ENCODE measurements at regions not wholly inside any gene's neighbourhood (a gene's known extent, or its start where the extent isn't known, plus 50 kb on each side); places are given as distances from the start of the nearest gene placed in this dataset.

DNA sequence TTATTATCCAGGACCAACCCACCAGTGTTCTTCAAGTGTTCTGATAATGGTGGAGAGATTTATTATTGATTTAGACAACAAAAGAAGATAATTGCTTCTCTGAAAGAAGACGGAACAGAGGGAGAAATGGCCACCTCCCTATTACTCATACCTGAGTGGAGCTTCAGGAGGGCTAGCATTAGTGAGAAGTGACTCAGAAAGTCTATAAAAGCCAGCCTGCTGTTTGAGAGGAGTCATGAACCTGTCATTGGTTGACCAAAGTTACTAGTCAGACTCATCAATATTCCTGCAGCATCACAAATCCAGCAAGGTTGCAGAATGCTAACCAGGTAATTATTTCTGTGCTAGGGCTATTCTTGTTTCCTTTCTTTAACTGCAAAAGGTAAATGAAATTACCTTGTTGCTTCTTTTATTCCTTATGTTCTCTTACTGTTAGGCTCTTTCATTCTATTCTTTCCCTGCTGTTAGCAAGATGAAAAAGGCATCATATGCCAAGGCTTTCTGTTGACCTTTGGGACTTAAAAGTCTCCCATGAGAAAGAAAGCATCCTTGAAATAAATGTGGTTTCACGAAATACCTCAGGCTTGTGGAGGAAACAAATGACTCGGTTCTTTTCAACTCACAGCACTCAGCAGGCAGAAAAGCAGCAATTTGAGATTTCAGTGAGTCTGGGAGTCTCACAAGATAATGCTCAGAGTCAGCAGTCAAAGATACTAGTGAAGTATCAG is 256.4 kb upstream of the PHYHIPL start:
- H3K4me3 ChIP-seq: no peak overlapping the region
- DNase-seq (no peak), ATAC-seq (peak in 1 of 4 donors; percentile 27)
- H3K9me3 ChIP-seq: no peaks in the 10 kb centered on the region
- H3K4me1 ChIP-seq: peaks cover 0 to 26% (median 13%) of the 10 kb centered on the region in 12 donors
- TF ChIP-seq POLR2A (IDR thresholded peaks at IDR 0.05): no peak
- TF ChIP-seq, protein P1, sequence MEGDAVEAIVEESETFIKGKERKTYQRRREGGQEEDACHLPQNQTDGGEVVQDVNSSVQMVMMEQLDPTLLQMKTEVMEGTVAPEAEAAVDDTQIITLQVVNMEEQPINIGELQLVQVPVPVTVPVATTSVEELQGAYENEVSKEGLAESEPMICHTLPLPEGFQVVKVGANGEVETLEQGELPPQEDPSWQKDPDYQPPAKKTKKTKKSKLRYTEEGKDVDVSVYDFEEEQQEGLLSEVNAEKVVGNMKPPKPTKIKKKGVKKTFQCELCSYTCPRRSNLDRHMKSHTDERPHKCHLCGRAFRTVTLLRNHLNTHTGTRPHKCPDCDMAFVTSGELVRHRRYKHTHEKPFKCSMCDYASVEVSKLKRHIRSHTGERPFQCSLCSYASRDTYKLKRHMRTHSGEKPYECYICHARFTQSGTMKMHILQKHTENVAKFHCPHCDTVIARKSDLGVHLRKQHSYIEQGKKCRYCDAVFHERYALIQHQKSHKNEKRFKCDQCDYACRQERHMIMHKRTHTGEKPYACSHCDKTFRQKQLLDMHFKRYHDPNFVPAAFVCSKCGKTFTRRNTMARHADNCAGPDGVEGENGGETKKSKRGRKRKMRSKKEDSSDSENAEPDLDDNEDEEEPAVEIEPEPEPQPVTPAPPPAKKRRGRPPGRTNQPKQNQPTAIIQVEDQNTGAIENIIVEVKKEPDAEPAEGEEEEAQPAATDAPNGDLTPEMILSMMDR (IDR thresholded peaks at IDR 0.05): no peak
- H3K36me3 ChIP-seq: no peaks in the 10 kb centered on the region
- H3K27me3 ChIP-seq: no peaks in the 10 kb centered on the region
- intact Hi-C loops (cut with DNase I): no loop called here
- 41 to 59% (median 45%) methylated on average over 3 of the region's 3 CpGs for WGBS, 4 donors
- peak overlapping the region in 3 of 12 donors; percentile 13 to 55 (median 24) for H3K27ac ChIP-seq

DNA sequence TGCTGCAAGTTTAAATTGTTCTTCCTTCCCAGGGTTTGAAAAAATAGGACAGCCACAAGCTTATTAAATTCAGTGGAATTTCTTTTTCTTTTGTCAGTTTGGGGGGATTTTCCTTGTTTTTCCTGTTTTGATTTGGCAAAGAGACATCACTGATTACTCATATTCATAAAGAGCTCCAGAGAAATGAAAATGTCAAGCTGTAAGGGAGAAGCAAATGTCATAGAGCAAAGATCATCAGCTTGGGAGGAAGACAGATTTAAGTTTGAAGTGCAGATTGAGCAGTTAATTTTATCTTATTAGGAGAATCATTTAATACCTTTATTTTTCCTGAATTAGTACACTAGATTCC is 255.8 kb upstream of the PHYHIPL start:
- Histone ChIP-seq H3K4me3 (no peak overlapping the region), H3K4me1 (peaks cover 0 to 26% (median 13%) of the 10 kb centered on the region in 12 donors), H3K9me3 (no peaks in the 10 kb centered on the region), H3K27me3 (no peaks in the 10 kb centered on the region), H3K27ac (peak overlapping the region in 4 of 12 donors; percentile 2 to 57 (median 18)), H3K36me3 (no peaks in the 10 kb centered on the region)
- TF ChIP-seq POLR2A (IDR thresholded peaks at IDR 0.05): no peak
- TF ChIP-seq, protein P1 (IDR thresholded peaks at IDR 0.05): no peak
- ATAC-seq (peak in 1 of 4 donors; percentile 38), DNase-seq (no peak)
- intact Hi-C loops (cut with DNase I): no loop called here

DNA sequence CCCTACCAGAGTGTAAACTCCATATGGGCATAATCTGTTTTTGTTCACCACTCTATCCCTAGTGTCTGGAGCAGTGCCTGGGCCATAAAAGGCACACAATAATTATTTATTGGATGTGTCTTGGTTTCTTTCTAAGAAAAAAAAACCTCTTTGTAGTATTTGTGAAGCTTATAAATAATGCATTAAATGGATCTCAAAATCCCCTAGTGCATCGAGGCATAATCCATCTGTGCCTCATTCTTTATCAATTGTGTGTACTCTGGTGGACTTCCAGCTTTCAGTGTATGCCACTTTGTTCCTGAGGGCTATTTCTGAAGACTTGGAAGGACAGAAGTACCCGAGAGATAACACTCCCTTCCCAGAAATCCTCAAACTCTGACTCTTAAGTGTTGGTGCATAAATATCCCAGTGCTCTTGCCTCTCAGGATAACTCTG is 255.0 kb upstream of the PHYHIPL start:
- WGBS, 4 donors: 2 to 18% (median 10%) methylated on average over 2 of the region's 2 CpGs
- Histone ChIP-seq H3K27me3 (no peaks in the 10 kb centered on the region), H3K36me3 (no peaks in the 10 kb centered on the region), H3K4me1 (peaks cover 0 to 26% (median 13%) of the 10 kb centered on the region in 12 donors), H3K9me3 (no peaks in the 10 kb centered on the region), H3K27ac (peak overlapping the region in 5 of 12 donors; percentile 2 to 57 (median 13)), H3K4me3 (no peak overlapping the region)
- no peak for DNase-seq
- TF ChIP-seq, protein P1 (IDR thresholded peaks at IDR 0.05): no peak
- TF ChIP-seq POLR2A (IDR thresholded peaks at IDR 0.05): no peak
- peak; percentile 28 to 96 (median 87) for ATAC-seq
- intact Hi-C loops (cut with DNase I): no loop called here

DNA sequence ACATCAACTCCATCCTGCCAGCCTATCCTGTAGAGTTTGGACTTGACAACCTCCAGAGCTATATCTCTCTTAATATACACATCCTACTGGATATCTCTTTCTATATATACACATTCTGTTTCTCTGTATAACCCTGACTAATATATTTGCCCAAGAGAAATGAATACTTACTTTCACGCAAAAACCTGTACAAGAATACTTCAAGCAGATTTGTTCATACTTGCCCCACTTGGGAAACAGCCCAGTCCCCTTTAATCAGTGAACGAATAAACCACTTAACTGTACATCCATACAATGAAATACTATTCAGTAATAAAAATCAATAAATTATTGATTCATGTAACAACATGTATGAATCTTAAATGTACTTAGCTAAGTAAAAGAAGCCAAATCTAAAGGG is 251.1 kb upstream of the PHYHIPL start:
- intact Hi-C loops (cut with DNase I): no loop called here
- Histone ChIP-seq H3K27ac (no peak overlapping the region), H3K36me3 (no peaks in the 10 kb centered on the region), H3K4me3 (no peak overlapping the region), H3K9me3 (peaks cover 0 to 12% (median 0%) of the 10 kb centered on the region in 12 donors), H3K4me1 (peaks cover 0 to 18% (median 11%) of the 10 kb centered on the region in 12 donors), H3K27me3 (no peaks in the 10 kb centered on the region)
- WGBS, 4 donors: 79 to 86% (median 84%) methylated on average over 2 of the region's 2 CpGs
- no peak for ATAC-seq
- TF ChIP-seq POLR2A (IDR thresholded peaks at IDR 0.05): no peak
- TF ChIP-seq, protein P1 (IDR thresholded peaks at IDR 0.05): no peak
- no peak for DNase-seq

All from heart left ventricle (tissue), 16 donors.